RWPE2 (cell line): ENCODE measurements at regions not wholly inside any gene's neighbourhood (a gene's known extent, or its start where the extent isn't known, plus 50 kb on each side); places are given as distances from the start of the nearest gene placed in this dataset.
"Not testable (repeated sequence)": the region's sequence is repeated elsewhere in the genome, so short reads cannot be mapped to it uniquely, and the experiment has no call there.

Experiments
- ATAC-seq: fragments of 200-7000 bp; cut with Tn5 transposase; 3 replicates; pipeline ENCODE4 v1.9.1; 2021; ENCODE audit warnings: low read depth
- DNase-seq: peaks from one replicate; pipeline ENCODE4 v3.0.0-alpha.2; 2020; ENCODE audit warnings: low spot score
- H3K27ac ChIP-seq: fragments of 450-650 bp; 2 replicates; pipeline ENCODE4 v1.5.1; 2017; ENCODE audit warnings: mild to moderate bottlenecking; ENCODE audit not compliant: poor library complexity, severe bottlenecking
- H3K27me3 ChIP-seq: fragments of 250-450 bp; sonication (Bioruptor Pico); 2 replicates; pipeline ENCODE4 v1.5.1; 2021; ENCODE audit warnings: mild to moderate bottlenecking, moderate library complexity; ENCODE audit not compliant: insufficient read depth, poor library complexity, severe bottlenecking
- H3K36me3 ChIP-seq: fragments of 250-450 bp; sonication (Bioruptor Pico); 2 replicates; pipeline ENCODE4 v1.5.1; 2020; ENCODE audit warnings: low read depth, mild to moderate bottlenecking, moderate library complexity
- H3K4me1 ChIP-seq: fragments of 250-450 bp; sonication (Bioruptor Pico); 2 replicates; pipeline ENCODE4 v1.5.1; 2021; ENCODE audit warnings: mild to moderate bottlenecking, moderate library complexity; ENCODE audit not compliant: insufficient read depth, poor library complexity, severe bottlenecking
- H3K4me3 ChIP-seq: fragments of 250-450 bp; sonication (Bioruptor Pico); 2 replicates; pipeline ENCODE4 v1.5.1; 2021; ENCODE audit warnings: mild to moderate bottlenecking, moderate library complexity; ENCODE audit not compliant: severe bottlenecking
- H3K9me3 ChIP-seq: fragments of 250-450 bp; sonication (Bioruptor Pico); 2 replicates; pipeline ENCODE4 v1.5.1; 2021; ENCODE audit warnings: mild to moderate bottlenecking, moderate library complexity; ENCODE audit not compliant: severe bottlenecking
- TF ChIP-seq, protein P1 (sequence below): fragments of 450-650 bp; IDR thresholded peaks from one replicate; pipeline ENCODE4 v1.5.1; 2017; ENCODE audit warnings: mild to moderate bottlenecking, moderate library complexity; ENCODE audit not compliant: poor library complexity, severe bottlenecking

DNA sequence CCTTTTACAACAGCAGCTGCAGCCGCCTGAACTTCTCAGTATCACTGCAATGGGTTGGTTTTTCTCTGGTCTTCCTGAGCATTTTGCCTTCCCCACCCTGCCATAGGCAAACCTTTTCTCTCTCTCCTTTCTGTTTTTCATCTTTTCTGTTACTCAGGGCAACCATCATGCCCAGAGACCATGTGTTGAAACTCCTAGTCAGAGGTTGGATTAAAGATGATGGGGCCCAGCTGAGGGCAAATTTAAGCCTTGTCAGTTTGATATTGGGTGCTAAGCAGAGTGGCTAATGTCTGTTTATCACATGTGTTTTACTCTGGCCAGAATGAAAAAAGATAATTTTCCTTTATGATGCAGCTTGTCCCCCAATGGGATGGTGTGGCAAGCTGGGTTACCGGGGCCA lies 107.9 kb upstream of the PMCH start:
- no peaks in the 10 kb centered on the region for H3K36me3 ChIP-seq
- peaks cover 2% of the 10 kb centered on the region for H3K9me3 ChIP-seq
- no peak overlapping the region for H3K4me3 ChIP-seq
- H3K27me3 ChIP-seq, result no peaks in the 10 kb centered on the region
- no peak for DNase-seq
- no peak for ATAC-seq
- no peaks in the 10 kb centered on the region for H3K4me1 ChIP-seq
- TF ChIP-seq, protein P1, sequence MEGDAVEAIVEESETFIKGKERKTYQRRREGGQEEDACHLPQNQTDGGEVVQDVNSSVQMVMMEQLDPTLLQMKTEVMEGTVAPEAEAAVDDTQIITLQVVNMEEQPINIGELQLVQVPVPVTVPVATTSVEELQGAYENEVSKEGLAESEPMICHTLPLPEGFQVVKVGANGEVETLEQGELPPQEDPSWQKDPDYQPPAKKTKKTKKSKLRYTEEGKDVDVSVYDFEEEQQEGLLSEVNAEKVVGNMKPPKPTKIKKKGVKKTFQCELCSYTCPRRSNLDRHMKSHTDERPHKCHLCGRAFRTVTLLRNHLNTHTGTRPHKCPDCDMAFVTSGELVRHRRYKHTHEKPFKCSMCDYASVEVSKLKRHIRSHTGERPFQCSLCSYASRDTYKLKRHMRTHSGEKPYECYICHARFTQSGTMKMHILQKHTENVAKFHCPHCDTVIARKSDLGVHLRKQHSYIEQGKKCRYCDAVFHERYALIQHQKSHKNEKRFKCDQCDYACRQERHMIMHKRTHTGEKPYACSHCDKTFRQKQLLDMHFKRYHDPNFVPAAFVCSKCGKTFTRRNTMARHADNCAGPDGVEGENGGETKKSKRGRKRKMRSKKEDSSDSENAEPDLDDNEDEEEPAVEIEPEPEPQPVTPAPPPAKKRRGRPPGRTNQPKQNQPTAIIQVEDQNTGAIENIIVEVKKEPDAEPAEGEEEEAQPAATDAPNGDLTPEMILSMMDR, result no peak
- no peak overlapping the region for H3K27ac ChIP-seq

DNA sequence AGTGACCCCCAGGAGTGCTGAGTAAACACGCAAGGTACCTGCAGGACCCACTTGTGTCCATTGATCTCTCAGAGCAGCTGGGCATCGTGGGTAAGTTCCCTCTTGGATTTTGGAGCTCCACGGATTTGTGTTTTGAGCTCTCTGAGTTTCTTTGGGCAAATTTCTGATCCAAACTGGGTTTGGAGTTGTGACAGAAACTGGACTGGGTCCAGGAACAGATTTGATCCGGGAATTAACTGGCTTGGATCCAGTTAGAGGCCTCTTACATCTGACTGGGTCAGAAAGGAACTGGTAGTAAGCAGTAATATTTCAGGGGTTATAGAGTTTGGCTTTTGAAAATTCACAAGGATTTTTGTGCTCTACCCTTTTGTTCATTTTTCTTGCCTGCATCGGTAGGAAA lies 107.0 kb upstream of the PMCH start:
- H3K27me3 ChIP-seq, H3K4me1 ChIP-seq, H3K4me3 ChIP-seq, ATAC-seq, H3K36me3 ChIP-seq, H3K9me3 ChIP-seq, DNase-seq, H3K27ac ChIP-seq: not testable (repeated sequence)

DNA sequence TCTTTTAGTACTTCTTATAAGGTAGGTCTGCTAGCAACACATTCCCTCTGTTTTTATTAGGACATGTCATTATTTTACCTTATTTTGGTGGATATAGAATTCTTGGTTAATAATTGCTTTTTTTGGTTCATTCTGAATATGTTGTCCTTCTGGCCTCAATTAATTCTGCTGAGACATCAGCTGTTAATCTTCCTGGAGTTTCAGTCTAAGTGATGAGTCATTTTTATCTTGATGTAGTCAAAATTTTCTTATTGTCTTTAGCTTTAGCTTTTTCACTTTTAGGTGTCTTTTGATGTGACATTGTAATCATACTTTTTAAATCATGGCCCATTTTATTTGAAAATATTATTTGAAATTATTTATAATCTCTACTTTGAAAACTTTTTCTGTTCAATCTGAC lies 104.9 kb upstream of the PMCH start:
- Histone ChIP-seq H3K27me3 (no peaks in the 10 kb centered on the region), H3K4me1 (no peaks in the 10 kb centered on the region), H3K27ac (no peak overlapping the region), H3K9me3 (peaks cover 2% of the 10 kb centered on the region), H3K4me3 (no peak overlapping the region), H3K36me3 (no peaks in the 10 kb centered on the region)
- TF ChIP-seq, protein P1, result no peak
- no peak for ATAC-seq
- DNase-seq, result no peak

DNA sequence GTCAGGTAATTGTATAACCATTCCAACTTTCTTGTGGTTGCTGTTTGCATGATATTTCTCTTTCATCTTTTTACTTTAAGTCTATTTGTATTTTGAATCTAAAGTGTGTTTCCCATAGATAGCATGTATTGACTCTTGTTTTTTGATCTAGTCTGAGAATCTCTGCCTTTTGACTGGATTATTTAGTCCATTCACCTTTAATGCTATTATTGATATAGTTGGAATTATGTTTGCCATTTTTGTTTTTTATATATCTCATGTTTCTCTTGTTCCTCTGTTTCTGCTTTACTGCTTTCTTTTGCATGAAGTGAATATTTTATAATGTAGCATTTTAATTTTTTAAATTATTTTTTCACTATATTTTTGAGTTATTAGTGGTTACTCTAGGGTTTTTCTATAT lies 103.9 kb upstream of the PMCH start:
- no peaks in the 10 kb centered on the region for H3K36me3 ChIP-seq
- DNase-seq (no peak), ATAC-seq (no peak)
- TF ChIP-seq, protein P1, result no peak
- no peaks in the 10 kb centered on the region for H3K27me3 ChIP-seq
- no peaks in the 10 kb centered on the region for H3K9me3 ChIP-seq
- H3K4me3 ChIP-seq, result no peak overlapping the region
- H3K4me1 ChIP-seq, result no peaks in the 10 kb centered on the region
- H3K27ac ChIP-seq, result no peak overlapping the region

DNA sequence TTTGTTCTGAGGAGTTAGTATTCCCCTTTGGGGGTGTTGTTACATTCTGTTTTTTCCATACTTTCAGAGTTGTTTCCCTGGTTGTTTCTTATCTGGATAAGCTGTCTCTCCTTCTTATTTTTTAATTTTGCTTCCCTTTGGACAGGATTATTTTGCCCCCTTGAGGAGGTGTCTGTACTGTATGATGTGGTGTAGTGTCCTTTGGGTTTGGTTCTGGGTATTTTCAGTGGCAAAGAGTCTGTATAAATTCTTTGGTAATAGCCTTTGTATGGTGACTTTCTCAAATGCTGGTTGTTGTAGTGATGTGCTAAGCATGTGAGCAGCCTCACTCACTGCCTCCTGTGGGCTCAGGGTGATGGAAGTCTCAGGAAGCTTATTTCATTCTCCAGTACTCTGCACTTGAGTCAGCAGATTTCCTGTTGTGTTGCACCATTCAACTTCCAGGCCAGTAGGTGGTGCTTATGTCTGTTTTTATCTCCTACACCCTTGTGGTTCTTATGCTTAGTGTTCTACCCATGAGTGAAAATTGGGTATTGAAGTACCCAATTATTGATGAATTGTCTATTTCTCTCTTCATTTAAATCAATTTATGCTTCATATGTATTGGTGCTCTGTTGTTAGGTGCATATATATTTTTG lies 103.3 kb upstream of the PMCH start:
- Histone ChIP-seq H3K4me1 (no peaks in the 10 kb centered on the region), H3K4me3 (no peak overlapping the region), H3K9me3 (no peaks in the 10 kb centered on the region), H3K27ac (no peak overlapping the region), H3K36me3 (no peaks in the 10 kb centered on the region), H3K27me3 (no peaks in the 10 kb centered on the region)
- ATAC-seq, result peak; percentile 46; the same call in 2 of the 3 replicates
- DNase-seq, result no peak
- TF ChIP-seq, protein P1, result no peak
